ENCODE measurements at regions not wholly inside any gene's neighbourhood (a gene's known extent, or its start where the extent isn't known, plus 50 kb on each side); places are given as distances from the start of the nearest gene placed in this dataset.
"Not testable (repeated sequence)": the region's sequence is repeated elsewhere in the genome, so short reads cannot be mapped to it uniquely, and the experiment has no call there.

DNA sequence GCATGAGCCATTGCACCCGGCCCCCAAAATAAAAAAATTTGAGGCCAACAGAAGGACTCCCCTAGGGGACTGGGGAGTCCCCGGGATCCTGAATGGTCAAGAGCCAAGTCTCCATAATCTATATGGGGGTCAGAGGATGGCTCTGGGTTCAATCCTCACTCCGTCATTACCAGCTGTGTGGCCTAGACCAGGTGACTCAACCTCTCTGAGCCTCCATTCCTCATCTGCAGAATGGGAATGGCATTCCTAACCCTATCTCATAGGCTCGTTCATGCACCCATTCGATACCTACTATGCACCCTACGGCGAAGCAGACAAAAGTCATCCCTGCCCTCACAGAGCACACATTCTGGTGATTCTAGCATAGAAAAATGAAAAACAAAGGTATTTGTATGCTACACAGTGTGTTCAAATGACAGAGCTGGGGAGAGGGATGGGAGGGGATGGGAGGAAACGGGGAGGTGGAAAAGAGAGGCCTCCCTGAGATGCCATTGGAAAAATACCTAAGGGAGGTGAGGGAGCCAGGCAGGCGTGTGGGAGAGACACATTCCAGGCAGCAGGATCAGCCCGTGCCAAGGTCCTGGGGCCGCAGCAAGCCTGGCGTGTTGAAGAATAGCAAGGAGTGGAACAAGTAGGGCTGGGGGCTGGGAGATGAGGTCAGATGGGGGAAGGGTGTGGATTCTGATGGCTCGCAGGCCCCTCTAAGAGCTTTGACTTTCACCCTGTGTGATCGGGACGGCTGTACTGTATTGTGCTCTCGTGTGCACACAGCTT lies 71.2 kb downstream of the RMI2 start:
- no peak for DNase-seq

DNA sequence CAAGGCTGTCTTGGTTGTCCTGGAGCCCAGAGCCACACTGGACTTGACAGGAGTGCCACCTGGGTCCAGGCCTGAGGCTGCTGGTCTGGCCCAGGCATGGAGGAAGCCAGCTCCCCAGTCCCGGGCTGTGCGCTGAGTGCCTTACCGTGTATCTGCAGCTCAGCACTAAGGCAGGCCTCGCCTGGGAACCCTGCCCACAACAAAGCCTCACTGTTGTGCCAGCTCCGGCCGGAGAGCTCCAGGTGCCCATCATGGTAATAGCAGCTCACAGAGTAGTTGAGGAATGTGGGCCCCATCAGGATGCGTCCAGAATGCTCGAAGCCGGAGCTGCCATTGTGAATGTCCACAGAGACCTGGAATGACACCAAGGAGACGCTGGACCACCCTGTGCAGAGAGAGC lies 72.2 kb downstream of the RMI2 start:
- no peak for DNase-seq

DNA sequence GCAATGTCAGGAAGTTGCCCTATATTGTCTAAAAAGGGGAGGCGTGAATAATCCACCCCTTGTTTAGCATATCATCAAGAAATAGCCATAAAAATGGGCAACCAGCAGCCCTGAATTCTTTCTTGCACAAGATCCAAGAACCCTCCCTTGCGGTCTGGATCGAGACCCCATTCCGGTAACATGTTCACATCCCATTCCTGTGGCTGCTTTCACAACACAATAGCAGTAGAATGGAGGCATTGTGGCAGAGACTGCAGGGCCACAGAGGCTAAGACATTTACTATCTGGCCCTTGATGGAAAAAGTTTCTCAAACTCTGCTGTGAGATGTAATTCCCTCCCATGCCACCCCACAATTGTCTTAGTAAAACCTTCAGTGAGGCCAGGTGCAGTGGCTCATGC lies 73.2 kb downstream of the RMI2 start:
- DNase-seq, result no peak

DNA sequence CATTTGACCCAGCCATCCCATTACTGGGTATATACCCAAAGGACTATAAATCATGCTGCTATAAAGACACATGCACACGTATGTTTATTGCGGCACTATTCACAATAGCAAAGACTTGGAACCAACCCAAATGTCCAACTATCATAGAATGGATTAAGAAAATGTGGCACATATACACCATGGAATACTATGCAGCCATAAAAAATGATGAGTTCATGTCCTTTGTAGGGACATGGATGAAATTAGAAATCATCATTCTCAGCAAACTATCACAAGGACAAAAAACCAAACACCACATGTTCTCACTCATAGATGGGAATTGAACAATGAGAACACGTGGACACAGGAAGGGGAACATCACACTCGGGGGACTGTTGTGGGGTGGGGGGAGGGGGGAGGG lies 74.8 kb downstream of the RMI2 start:
- DNase-seq, result not testable (repeated sequence)

DNA sequence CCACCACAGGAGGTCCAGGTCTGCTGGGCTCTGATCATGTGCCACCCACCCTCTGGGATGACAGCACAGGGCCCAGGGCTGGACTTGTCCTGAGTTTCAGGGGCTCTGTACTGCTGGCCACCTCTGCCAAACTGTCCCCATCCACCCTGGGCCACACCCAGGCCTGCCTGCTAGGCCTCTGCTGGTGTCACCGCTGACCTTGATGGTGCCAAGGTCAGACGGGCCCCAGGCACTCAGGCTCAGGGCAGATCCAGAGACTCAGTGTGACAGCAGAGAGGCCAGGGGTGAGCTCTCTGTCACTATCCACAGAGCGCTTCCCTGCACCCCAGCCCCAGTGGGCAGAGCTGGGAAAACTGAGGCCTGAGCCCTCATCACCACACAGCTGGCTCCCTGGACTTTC lies 75.6 kb downstream of the RMI2 start:
- DNase-seq, result no peak

DNA sequence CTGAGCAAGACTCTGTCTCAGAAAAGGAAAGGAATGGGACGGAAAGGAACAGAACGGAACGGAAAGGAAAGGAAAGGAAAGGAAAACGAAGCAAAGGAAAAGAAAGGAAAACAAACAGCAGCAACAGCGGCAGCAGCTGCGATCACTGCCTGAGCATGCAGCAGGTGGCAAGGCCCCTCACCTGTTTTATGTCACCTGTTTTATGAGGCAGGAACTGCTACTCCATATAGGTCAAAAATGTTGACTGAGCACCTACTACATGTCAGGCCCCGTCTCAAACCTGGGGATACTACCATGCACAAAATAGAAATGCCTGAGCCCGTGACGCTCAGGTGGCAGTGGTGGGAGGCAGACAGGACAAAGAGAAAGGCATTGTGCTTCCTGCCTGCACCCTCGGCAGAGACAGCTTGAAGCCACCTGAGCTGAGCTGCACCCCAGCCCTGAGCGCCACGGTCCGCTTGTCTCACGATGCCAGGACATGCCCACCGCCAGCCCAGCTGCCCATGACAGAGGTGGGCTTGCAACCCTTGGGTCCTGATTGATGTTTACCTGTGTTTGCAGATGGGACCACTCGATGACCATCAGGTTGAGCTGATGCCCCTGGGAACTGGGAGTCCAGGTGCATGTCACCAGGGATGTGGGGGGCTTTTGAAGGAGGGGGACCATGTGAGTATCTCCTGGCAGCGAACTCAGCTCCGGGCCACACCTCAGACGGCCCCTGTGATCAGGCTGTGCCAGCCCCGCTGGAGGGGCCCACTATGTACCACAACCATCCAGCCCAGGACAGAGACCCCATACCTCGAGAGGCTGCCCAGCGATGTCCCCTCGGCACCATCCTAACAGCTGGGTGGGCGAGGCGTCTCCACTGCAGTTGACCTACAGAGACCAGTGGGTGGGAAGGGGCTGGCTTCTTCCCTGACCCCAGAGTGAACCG lies 77.4 kb downstream of the RMI2 start:
- no peak for DNase-seq

DNA sequence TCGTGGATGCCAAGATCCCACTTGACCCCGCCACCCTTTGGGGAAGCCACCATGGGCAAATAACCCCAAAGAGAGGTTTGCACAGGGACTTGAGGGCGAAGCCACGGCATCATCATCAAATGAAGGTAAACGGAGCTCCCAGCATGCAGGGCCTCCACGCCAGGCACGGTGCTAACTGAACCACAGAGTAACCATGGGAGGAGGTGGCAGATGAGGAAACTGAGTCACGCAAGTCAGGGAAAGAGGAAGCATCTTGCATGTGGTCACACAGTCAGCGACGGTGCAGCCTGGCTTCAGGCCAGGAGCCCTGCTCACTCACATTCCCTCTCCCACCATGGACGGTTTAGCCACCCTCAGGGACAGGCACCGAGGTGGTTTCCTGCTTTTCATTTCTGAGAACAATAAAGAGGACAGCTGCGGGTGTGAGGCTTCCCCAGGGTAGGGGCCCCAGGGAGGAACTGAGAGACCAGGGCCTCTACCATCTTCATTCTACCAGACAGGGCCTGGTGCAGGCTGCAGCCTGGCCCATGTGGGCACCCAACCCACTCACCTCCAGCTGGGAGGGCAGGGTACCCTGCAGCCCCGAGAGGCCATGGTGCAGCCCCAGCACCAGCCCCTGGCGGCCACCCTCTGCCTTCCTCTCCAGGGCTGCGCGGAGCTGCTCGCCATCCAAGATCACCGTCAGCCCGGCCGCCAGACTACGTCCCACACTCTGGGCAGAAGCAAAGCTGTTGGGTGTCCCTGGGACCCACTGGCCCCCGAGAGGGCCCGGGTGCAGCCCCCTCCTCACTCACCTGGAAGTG lies 78.3 kb downstream of the RMI2 start:
- DNase-seq, result no peak

DNA sequence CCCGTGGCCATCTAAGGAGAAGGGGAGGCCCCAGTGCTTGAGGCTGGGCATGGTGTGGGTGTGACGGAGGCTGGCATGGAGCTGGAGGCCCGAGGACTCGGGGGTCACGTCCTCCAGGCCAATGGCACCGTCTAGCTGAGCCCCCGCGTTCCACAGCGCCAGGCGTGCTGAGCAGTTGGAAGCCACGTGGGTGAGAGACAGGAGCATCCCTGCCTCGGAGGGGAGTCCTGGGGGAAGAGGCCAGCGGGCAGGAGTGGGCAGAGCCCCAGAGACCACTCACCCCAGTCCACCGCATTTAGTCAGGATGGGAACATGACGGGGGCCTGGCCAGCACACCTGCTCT lies 78.8 kb downstream of the RMI2 start:
- DNase-seq, result no peak

DNA sequence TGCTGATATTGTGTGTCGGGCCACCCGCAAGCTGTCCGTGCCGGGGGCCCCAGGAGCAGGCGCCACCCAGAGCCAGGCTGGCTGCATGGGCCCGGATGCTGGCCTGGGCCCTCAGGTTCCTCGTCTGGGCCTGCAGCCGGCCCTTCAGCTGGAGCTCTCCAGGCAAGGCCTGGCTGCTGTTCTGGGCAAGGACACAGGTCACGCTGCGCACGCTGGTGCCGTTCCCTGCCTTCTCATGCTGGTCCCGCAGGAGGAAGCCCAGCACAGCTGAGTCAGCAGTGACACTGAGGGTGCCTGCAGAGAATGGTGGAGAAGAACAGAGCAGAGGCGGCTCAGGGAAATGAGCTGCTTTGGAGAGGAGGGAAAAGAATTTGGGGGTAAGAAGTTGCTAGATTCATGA lies 79.9 kb downstream of the RMI2 start:
- DNase-seq, result no peak

DNA sequence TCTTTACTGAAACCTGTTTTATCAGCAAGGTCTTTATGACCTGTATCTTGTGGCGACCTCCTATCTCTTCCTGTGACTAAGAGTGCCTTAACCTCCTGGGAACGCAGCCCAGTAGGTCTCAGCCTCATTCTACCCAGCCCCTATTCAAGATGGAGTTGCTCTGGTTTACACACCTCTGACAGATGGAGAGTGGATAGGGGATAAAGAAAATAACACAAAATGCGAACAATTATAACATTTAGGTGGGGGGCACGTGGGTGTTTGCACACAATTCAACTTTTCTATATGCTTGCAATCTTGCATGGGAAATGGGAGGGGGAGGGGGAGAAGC lies 83.3 kb downstream of the RMI2 start:
- no peak for DNase-seq

DNA sequence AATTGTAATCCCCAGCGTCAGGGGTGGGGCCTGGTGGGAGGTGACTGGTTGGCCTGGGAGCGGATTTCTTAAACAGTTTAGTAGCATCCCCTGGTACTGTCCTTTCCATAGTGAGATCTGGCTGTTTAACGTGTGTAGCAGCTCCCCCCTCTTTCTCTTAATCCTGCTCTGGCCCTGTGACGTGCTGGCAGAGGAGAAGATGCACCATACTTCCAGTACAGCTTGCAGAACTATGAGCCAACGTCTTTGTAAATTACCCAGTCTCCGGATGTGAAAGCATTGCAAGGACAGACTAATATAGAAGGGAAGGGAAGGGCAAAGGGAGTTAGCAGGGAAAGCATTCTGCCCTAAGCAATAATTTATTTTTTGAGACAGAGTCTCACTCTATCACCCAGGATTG lies 83.9 kb downstream of the RMI2 start:
- no peak for DNase-seq

DNA sequence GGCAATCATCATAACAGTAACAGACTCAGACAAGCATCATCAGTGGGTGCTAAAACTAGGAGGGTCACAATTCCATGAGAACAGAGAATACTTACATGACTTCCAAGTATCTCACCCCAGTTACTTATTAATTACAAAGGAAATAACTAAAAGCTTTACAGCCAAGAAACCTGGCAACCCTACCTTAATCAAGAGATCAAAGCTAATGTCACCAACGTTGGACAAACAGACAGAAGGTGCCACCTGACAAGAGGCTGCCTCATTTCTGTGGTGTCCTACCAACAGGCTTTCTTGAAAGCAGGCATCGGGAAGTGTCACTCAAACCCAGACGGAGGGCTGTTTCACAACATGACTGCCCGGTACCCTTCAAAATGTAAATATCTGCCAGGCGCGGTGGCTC lies 84.6 kb downstream of the RMI2 start:
- DNase-seq, result no peak

DNA sequence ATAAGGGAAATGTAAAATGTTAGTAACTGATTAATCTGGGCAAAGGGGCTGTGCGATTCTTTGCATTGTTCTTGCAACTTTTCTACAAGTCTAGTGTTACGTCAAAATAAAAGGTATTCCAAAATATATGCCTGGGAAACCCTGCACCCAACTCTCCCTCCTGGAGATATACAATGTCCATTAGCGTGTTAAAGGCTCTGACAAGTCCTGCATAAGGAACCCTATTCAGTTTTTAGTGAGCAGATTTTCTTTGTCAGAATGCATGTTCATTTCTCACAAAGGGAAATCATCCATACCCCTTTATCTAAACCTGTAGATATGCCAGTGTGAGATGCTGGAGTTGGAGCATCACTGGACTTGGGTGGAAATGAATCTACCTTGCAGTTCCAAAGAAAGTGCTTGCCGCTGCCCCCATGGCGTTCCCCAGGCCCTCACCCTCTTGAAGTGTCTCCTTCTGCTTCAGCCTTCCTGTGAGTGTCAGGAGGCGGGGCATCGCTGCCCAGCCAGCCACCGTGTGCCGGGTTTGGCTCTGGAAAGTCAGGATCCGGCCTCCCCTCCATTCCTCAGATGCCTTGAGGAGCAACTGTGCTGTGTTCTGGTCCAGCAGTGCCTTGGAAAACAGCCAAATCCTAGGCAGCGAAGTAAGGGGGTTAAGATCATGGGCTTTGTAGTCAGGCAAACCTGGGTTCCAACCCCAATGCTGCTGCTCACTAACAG lies 85.5 kb downstream of the RMI2 start:
- no peak for DNase-seq

DNA sequence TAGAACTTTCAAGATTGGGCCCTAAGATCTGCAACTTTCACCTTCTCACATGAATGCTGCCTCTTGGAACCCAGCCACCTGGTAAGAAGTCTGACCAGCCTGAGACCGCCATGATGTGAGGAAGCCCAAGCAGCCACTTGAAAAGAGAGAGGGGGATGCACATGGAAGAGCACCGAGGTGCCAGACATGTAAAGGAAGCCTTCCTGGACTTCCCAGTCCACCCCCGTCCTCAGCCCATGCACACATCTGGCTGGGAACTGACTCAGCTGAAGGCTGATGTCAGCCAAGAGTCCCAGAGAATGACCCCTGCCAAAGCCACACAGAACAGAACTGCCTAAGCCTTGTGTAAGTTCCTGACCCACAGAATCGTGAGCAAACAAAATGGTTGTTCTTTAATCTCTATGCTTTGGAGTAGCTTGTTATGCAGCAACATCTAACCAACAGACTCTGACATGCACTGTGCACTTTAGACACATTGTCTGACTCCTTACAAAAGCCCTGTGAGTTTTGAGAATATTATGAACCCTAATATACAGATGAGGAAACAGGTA lies 86.7 kb downstream of the RMI2 start:
- DNase-seq, result no peak

DNA sequence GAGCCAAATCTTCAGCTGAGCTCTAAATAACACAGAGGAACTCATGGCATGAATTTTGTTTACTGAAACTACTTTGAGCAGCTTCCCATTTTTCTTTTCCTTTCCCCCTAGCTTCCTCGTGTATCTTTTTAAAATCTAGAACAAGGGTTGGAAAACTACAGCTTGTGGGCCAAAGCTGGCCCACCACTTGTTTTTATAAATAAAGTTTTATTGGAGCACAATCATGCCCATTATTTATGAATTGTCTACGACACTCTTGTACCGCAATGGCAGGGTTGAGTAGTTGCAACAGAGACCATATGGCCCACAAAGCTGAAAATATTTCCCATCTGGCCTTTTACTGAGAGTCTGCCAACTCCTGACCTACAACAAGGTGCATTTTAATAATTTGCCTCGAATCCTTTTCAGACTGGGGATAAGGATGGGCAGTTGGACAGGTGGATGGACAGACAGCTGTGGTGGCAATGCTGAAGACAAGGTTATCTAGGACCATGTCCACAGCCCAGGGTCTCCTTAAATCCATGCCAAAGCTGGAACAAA lies 87.7 kb downstream of the RMI2 start:
- DNase-seq, result no peak

DNA sequence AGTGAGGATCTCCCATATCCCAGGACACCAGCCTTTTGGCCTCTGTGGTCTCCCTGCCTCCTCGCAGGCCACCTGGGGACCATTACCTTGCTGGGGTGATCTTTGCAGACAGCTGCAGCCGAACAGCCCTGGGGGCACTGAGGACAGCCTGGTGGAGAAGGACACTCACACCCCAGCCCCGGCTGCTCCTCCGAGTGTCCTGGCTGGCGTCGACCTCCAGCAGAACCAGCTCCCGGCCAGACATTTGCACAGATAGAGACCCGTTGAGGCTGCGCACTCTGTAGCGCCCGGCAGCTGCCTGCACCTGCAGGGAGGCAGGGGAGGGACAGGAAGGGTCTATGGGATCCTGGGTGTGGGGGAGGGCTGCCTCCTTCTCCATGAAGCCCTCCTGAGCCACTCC lies 90.3 kb downstream of the RMI2 start:
- no peak for DNase-seq

DNA sequence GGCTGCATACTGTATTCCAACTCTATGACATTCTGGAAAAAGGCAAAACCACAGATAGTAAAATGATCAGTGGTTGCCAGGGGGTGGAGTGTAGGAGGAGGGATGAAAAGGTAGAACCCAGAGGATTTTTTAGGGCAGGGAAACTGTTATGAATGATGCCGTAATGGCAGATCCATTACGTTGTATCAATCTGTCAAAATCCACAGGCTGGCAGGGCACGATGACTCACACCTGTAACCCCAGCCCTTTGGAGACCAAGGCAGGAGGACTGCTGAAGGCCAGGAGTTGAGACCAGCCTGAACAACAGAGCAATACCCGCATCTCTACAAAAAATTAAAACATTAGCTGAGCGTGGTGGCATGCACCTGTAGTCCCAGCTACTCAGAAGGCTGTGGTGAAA lies 91.8 kb downstream of the RMI2 start:
- DNase-seq, result no peak

DNA sequence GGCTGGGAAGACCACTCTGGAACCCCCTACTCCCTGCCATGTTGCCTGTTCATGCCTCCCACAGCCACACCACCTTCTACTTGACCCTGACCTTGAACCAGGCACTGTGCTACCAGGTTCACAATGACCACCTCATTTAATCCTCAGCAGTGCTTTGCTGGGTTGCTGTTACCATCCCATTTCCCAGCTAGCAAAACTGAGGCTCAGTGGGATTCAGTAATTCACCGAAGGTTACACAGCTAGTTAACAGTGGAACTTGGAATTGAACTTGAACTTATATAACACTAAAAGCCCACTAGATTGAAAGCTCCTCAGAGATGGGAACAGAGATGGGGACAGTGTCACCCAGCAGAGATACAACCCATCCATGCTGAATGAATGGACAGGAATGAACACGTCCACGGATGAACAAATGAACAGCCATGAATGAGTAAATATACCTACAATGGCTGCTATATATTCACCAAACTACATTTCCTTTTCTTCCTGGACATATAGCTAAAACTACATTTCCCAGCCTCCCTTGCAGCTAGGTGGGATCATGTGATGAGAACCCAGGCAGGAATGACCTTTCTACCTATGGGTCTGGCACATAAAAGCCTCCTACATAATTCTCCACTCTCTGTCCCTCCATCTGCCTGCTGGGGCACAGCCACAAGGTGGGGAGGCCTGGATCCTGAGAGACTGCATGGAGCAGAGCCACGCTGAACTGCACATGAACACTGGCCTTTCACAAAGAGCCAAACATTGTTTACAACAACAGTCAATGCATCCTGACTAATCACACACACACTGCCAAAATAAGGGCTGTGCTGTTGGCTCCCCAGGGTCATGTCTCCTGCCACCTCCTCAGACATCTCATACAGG lies 94.8 kb downstream of the RMI2 start:
- DNase-seq, result no peak

DNA sequence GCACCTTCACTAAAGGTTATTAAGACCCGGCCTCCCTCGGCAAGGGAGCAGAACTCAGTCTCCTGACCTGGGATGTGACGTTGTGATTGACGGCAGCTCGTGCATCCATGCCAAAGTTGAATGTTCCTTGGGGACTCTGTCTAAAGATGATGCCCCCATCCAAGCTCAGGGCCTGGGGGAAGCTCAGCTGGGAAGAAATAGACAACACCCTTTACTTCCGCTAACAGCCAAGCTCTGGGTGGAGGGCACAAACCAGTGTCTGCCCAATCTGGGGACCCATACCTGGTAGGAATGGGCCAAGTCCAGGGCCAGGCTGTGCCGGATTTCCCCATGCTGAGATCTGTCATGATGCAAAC lies 95.4 kb downstream of the RMI2 start:
- no peak for DNase-seq

DNA sequence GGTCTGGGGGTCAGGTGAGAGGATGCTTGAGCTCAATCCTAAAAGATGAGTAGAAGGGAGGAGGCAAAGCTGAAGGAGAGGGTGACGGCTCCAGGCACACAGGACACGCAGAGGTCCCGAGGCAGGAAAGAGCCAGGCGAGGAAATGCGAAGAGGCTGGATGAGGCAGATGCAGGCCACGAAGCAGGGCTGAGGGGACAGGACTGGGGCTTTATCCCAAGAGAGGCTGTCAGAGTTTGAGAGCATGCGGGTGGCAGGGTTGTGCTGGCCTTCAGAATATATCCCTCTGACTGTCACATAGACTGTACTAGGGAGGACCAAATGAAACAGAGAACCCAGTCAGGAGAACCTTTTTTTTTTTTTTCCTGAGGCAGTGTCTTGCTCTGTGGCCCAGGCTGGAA lies 100.2 kb downstream of the RMI2 start:
- no peak for DNase-seq

DNA sequence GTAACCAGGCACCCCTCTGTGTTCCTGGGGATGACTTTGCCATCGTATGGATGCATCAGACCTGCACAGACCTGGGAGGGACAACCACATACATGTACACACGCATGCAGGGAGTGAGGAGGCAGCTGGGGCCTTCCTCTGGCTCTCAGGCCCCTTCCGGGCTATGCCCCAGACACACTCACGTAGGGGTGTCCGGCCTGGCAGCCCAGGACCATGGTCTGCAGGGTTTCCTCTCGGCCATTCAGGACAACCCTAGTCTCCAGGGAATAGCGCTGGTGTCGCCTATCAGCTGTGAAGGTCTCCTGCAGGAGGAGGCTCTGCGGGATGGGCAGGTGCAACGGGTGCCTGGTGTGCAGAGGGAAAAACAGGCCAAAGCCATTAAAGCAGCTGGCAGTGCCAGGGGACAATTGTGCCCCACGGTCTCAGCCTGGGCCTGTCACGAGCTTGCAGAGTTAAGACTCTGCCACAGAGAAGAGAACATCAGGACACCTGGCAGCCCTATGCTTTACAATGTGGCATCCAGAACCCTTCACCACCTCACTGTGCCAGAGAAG lies 101.4 kb downstream of the RMI2 start:
- no peak for DNase-seq

All from activated T-cell treated with anti-CD3 and anti-CD28 coated beads for 4 hours (primary cell).